ENCODE measurements at regions not wholly inside any gene's neighbourhood (a gene's known extent, or its start where the extent isn't known, plus 50 kb on each side); places are given as distances from the start of the nearest gene placed in this dataset.

- no peaks in the 10 kb centered on the region for H3K79me2 ChIP-seq (ENCODE audit: insufficient read depth, low read length)
These were observed 410.8 kb downstream of the DMAC1 start for GRCh38 chr9:7388755-7389154.

GRCh38 chr9:7387840-7388239, 411.7 kb downstream of the DMAC1 start:
- Histone ChIP-seq H3K9ac (ENCODE audit: insufficient read depth, low read depth, low read length) (no peak overlapping the region), H3K9me3 (ENCODE audit: low read length) (no peaks in the 10 kb centered on the region), H3K27ac (ENCODE audit: extremely low read length, insufficient read depth, low read length) (no peak overlapping the region), H4K20me1 (ENCODE audit: insufficient read depth, low read length) (no peaks in the 10 kb centered on the region), H3K36me3 (replicated peaks in 1 of 2; ENCODE audit: control insufficient read depth in 1 of 2, insufficient read depth in 2 of 2, low read length in 2 of 2) (no peaks in the 10 kb centered on the region), H3K4me3 (replicated peaks in 1 of 3; ENCODE audit: insufficient read depth in 1 of 3, low read depth in 2 of 3, low read length in 3 of 3) (no peak overlapping the region), H3K27me3 (ENCODE audit: control insufficient read depth in 1 of 2, insufficient read depth in 2 of 2, low read length in 2 of 2) (no peaks in the 10 kb centered on the region; a peak in 1 of 5 replicates), H2AFZ (ENCODE audit: low read length) (no peak overlapping the region), H3K79me2 (ENCODE audit: insufficient read depth, low read length) (no peaks in the 10 kb centered on the region), H3K4me2 (ENCODE audit: low read depth, low read length) (no peak overlapping the region), H3K4me1 (ENCODE audit: insufficient read depth, low read length) (no peaks in the 10 kb centered on the region)
- ATAC-seq (no peak), FAIRE-seq (no peak), DNase-seq (ENCODE audit: low spot score) (no peak)
- intact Hi-C loops (cut with micrococcal nuclease; ENCODE audit: unreplicated experiment) (no loop called here), in situ Hi-C loops (cut with HindIII; ENCODE audit: extremely low pct_ligation_motif_present, low pct_unique_long_range_greater_than_20kb) (no loop called here)
- 5% methylated on average over 2 of the region's 5 CpGs for WGBS (ENCODE audit: low lambda C conversion rate)
- POLR2A ChIA-PET: no interaction called here
- no TSS peak for BruUV-seq (replicated peaks)
- CTCF ChIA-PET (ENCODE audit: low intra/inter-chr PET ratio, low total read pairs): no interaction called here
- no peak for TF ChIP-seq JDP2 (CRISPR knock-in tag; IDR thresholded peaks at IDR 0.05; ENCODE audit: borderline replicate concordance)
- no peak for TF ChIP-seq SMARCE1 (IDR thresholded peaks at IDR 0.05; ENCODE audit: borderline replicate concordance)
- TF ChIP-seq MED1 (CRISPR knock-in tag; IDR thresholded peaks at IDR 0.05): no peak
- TF ChIP-seq ZNF256 (CRISPR knock-in tag; conservative IDR thresholded peaks at IDR 0.05): no peak
- no peak for TF ChIP-seq HDAC6 (IDR thresholded peaks at IDR 0.05; ENCODE audit: low read depth, low read length)
- TF ChIP-seq RFXAP (CRISPR knock-in tag; IDR thresholded peaks at IDR 0.05; ENCODE audit: borderline replicate concordance): no peak
- TF ChIP-seq GZF1 (CRISPR knock-in tag; IDR thresholded peaks at IDR 0.05): no peak
- TF ChIP-seq SNAI1 (CRISPR knock-in tag; IDR thresholded peaks at IDR 0.05; ENCODE audit: borderline replicate concordance): no peak
- no peak for TF ChIP-seq EHMT2 (IDR thresholded peaks at IDR 0.05; ENCODE audit: borderline replicate concordance, low read depth, low read length)
- no peak for TF ChIP-seq ZNF282 (IDR thresholded peaks at IDR 0.05; ENCODE audit: partially characterized antibody)
- TF ChIP-seq SAP130 (CRISPR knock-in tag; IDR thresholded peaks at IDR 0.05; ENCODE audit: low read depth): no peak
- no peak for TF ChIP-seq RELA (CRISPR knock-in tag; IDR thresholded peaks at IDR 0.05)
- no peak for TF ChIP-seq THAP8 (CRISPR knock-in tag; IDR thresholded peaks at IDR 0.05; ENCODE audit: borderline replicate concordance)
- TF ChIP-seq HNF1A (IDR thresholded peaks at IDR 0.05; ENCODE audit: low read depth): no peak
- TF ChIP-seq HNF1A (CRISPR knock-in tag; IDR thresholded peaks at IDR 0.05; ENCODE audit: borderline replicate concordance): no peak

More at GRCh38 chr9:7388755-7389154, 410.8 kb downstream of the DMAC1 start:
- H3K27ac ChIP-seq (ENCODE audit: extremely low read length, insufficient read depth, low read length): no peak overlapping the region
- peak; percentile 63 for TF ChIP-seq MAFF (IDR thresholded peaks at IDR 0.05; ENCODE audit: low read depth, low read length)
- TF ChIP-seq MAFK (conservative IDR thresholded peaks at IDR 0.05 in 1 of 2, IDR thresholded peaks at IDR 0.05 in 1 of 2; ENCODE audit: low read length in 2 of 2): peak; percentile 71 to 86; a peak in 3 of 4 replicates
- no peak for TF ChIP-seq ZKSCAN5 (CRISPR knock-in tag; IDR thresholded peaks at IDR 0.05)
- TF ChIP-seq KLF16 (CRISPR knock-in tag; IDR thresholded peaks at IDR 0.05): no peak
- no peak for TF ChIP-seq ZNF234 (CRISPR knock-in tag; conservative IDR thresholded peaks at IDR 0.05)
- in situ Hi-C loops (cut with HindIII; ENCODE audit: extremely low pct_ligation_motif_present, low pct_unique_long_range_greater_than_20kb): no loop called here
- intact Hi-C loops (cut with micrococcal nuclease; ENCODE audit: unreplicated experiment): no loop called here
- no peak for DNase-seq (ENCODE audit: low spot score)
- no peak for ATAC-seq
- no peaks in the 10 kb centered on the region; a peak in 1 of 5 replicates for H3K27me3 ChIP-seq (ENCODE audit: control insufficient read depth in 1 of 2, insufficient read depth in 2 of 2, low read length in 2 of 2)
- no peaks in the 10 kb centered on the region for H3K9me3 ChIP-seq (ENCODE audit: low read length)
- no peak for FAIRE-seq
- H3K36me3 ChIP-seq (replicated peaks in 1 of 2; ENCODE audit: control insufficient read depth in 1 of 2, insufficient read depth in 2 of 2, low read length in 2 of 2): no peaks in the 10 kb centered on the region
- no peak overlapping the region for H3K4me3 ChIP-seq (replicated peaks in 1 of 3; ENCODE audit: insufficient read depth in 1 of 3, low read depth in 2 of 3, low read length in 3 of 3)
- no peak overlapping the region for H3K9ac ChIP-seq (ENCODE audit: insufficient read depth, low read depth, low read length)
- H3K4me1 ChIP-seq (ENCODE audit: insufficient read depth, low read length): no peaks in the 10 kb centered on the region
- CTCF ChIA-PET (ENCODE audit: low intra/inter-chr PET ratio, low total read pairs): no interaction called here
- POLR2A ChIA-PET: no interaction called here
- BruUV-seq (replicated peaks): no TSS peak
- H3K4me2 ChIP-seq (ENCODE audit: low read depth, low read length): no peak overlapping the region
- WGBS (ENCODE audit: low lambda C conversion rate): 4% methylated on average over 1 of the region's 1 CpG
- no peak overlapping the region for H2AFZ ChIP-seq (ENCODE audit: low read length)
- no peaks in the 10 kb centered on the region for H4K20me1 ChIP-seq (ENCODE audit: insufficient read depth, low read length)

All from HepG2 (cell line).